ENCODE measurements at regions not wholly inside any gene's neighbourhood (a gene's known extent, or its start where the extent isn't known, plus 50 kb on each side); places are given as distances from the start of the nearest gene placed in this dataset.

DNA sequence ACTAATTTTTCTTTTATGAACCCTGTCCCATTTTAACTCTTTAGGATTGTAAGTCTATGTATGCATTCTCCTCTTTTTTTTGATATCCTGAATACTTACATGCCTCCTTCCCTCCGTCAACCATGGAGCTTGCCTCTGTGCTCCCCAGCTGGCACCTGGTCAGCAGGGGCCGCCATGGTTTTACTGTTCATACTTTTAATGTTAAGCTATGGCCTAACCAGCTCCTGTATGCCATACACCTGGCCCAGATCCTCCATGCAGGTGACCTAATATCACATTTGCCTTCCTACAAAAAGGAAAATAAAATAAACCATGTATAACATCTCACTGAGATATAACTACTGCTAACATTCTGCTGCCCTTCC is 283.1 kb upstream of the TRIB2 start:
- no peak for TF ChIP-seq CTCF (IDR thresholded peaks at IDR 0.05)
- no peak for TF ChIP-seq POLR2A (IDR thresholded peaks at IDR 0.05)

Measured in tibial nerve (tissue), 3 donors.